ENCODE measurements at regions not wholly inside any gene's neighbourhood (a gene's known extent, or its start where the extent isn't known, plus 50 kb on each side); places are given as distances from the start of the nearest gene placed in this dataset.

GRCh38 chr10:2494399-2494798 is 572.9 kb upstream of the PFKP start:
- DNase-seq, result no peak

GRCh38 chr10:2488446-2489005 is 578.8 kb upstream of the PFKP start:
- no peak for DNase-seq

- DNase-seq, result no peak
These were observed 579.4 kb upstream of the PFKP start for GRCh38 chr10:2487921-2488320.

GRCh38 chr10:2478656-2479055 is 588.7 kb upstream of the PFKP start:
- DNase-seq, result no peak

GRCh38 chr10:2476812-2477553 is 590.4 kb upstream of the PFKP start:
- DNase-seq, result no peak

GRCh38 chr10:2476218-2476811 is 591.0 kb upstream of the PFKP start:
- no peak for DNase-seq

GRCh38 chr10:2475711-2476217 is 591.6 kb upstream of the PFKP start:
- DNase-seq, result no peak

- no peak for DNase-seq
These were observed 595.5 kb upstream of the PFKP start for GRCh38 chr10:2471811-2472210.

- no peak for DNase-seq
These were observed 597.5 kb upstream of the PFKP start for GRCh38 chr10:2469802-2470201.

GRCh38 chr10:2464483-2464882 is 602.9 kb upstream of the PFKP start:
- DNase-seq, result no peak

GRCh38 chr10:2463316-2463715 is 604.0 kb upstream of the PFKP start:
- no peak for DNase-seq

GRCh38 chr10:2462581-2462980 is 604.8 kb upstream of the PFKP start:
- no peak for DNase-seq

- no peak for DNase-seq
These were observed 606.5 kb upstream of the PFKP start for GRCh38 chr10:2460812-2461211.

GRCh38 chr10:2459713-2460112 is 607.6 kb upstream of the PFKP start:
- DNase-seq, result no peak

GRCh38 chr10:2456834-2457233 is 610.5 kb upstream of the PFKP start:
- no peak for DNase-seq

- no peak for DNase-seq
These were observed 622.0 kb upstream of the PFKP start for GRCh38 chr10:2445370-2445769.

- no peak for DNase-seq
These were observed 627.4 kb upstream of the PFKP start for GRCh38 chr10:2439983-2440382.

- DNase-seq, result no peak
These were observed 628.3 kb upstream of the PFKP start for GRCh38 chr10:2439000-2439399.

- no peak for DNase-seq
These were observed 629.0 kb upstream of the PFKP start for GRCh38 chr10:2438248-2438939.

- no peak for DNase-seq
These were observed 630.4 kb upstream of the PFKP start for GRCh38 chr10:2436933-2437332.

- DNase-seq, result no peak
These were observed 635.4 kb upstream of the PFKP start for GRCh38 chr10:2431961-2432360.

- no peak for DNase-seq
These were observed 639.9 kb upstream of the PFKP start for GRCh38 chr10:2427412-2427811.

GRCh38 chr10:2425320-2425719 is 642.0 kb upstream of the PFKP start:
- no peak for DNase-seq

GRCh38 chr10:2414562-2414961 is 652.8 kb upstream of the PFKP start:
- no peak for DNase-seq
